HG03571 (cell line): ENCODE measurements at regions not wholly inside any gene's neighbourhood (a gene's known extent, or its start where the extent isn't known, plus 50 kb on each side); places are given as distances from the start of the nearest gene placed in this dataset.

Experiments used
- ATAC-seq: cut with Tn5 transposase; IDR thresholded peaks from one replicate; pipeline ENCODE4 v1.9.1; 2021; ENCODE audit not compliant: unreplicated experiment

- ATAC-seq: no peak
Observed at GRCh38 chr18:64888956-64889355, 740.1 kb upstream of the LINC00305 start.

GRCh38 chr18:64886995-64887394 lies 738.1 kb upstream of the LINC00305 start:
- ATAC-seq: no peak

GRCh38 chr18:64882896-64883295 lies 734.0 kb upstream of the LINC00305 start:
- ATAC-seq: no peak

GRCh38 chr18:64876833-64877232 lies 727.9 kb upstream of the LINC00305 start:
- no peak for ATAC-seq

GRCh38 chr18:64872710-64873458 lies 724.0 kb upstream of the LINC00305 start:
- no peak for ATAC-seq

GRCh38 chr18:64854112-64854511 lies 705.2 kb upstream of the LINC00305 start:
- no peak for ATAC-seq

GRCh38 chr18:64852281-64852680 lies 703.4 kb upstream of the LINC00305 start:
- ATAC-seq: no peak

GRCh38 chr18:64851726-64852125 lies 702.8 kb upstream of the LINC00305 start:
- no peak for ATAC-seq

- ATAC-seq: no peak
Observed at GRCh38 chr18:64850791-64851190, 701.9 kb upstream of the LINC00305 start.

- no peak for ATAC-seq
Observed at GRCh38 chr18:64840911-64841701, 692.2 kb upstream of the LINC00305 start.

GRCh38 chr18:64810354-64810753 lies 661.5 kb upstream of the LINC00305 start:
- ATAC-seq: no peak

GRCh38 chr18:64809801-64810200 lies 660.9 kb upstream of the LINC00305 start:
- ATAC-seq: no peak

GRCh38 chr18:64807560-64807959 lies 658.7 kb upstream of the LINC00305 start:
- ATAC-seq: no peak

GRCh38 chr18:64806691-64807090 lies 657.8 kb upstream of the LINC00305 start:
- ATAC-seq: no peak

- ATAC-seq: no peak
Observed at GRCh38 chr18:64806232-64806631, 657.3 kb upstream of the LINC00305 start.

- no peak for ATAC-seq
Observed at GRCh38 chr18:64803471-64803870, 654.6 kb upstream of the LINC00305 start.

GRCh38 chr18:64800151-64800550 lies 651.3 kb upstream of the LINC00305 start:
- ATAC-seq: no peak

- ATAC-seq: no peak
Observed at GRCh38 chr18:64799376-64799775, 650.5 kb upstream of the LINC00305 start.

GRCh38 chr18:64791236-64791635 lies 642.3 kb upstream of the LINC00305 start:
- ATAC-seq: no peak

- no peak for ATAC-seq
Observed at GRCh38 chr18:64785686-64786085, 636.8 kb upstream of the LINC00305 start.

GRCh38 chr18:64777556-64777955 lies 628.7 kb upstream of the LINC00305 start:
- ATAC-seq: no peak

- ATAC-seq: no peak
Observed at GRCh38 chr18:64765908-64766307, 617.0 kb upstream of the LINC00305 start.
